ENCODE measurements at regions not wholly inside any gene's neighbourhood (a gene's known extent, or its start where the extent isn't known, plus 50 kb on each side); places are given as distances from the start of the nearest gene placed in this dataset.

GRCh38 chr11:115848080-115848479, 343.9 kb upstream of the CADM1 start:
- H3K4me1 ChIP-seq = no peaks in the 10 kb centered on the region
- no peak overlapping the region for H3K4me3 ChIP-seq
- no peak for DNase-seq (ENCODE audit: low spot score in 2 of 2)
- no peaks in the 10 kb centered on the region for H3K27me3 ChIP-seq
- intact Hi-C loops (cut with DNase I) = no loop called here
- H3K27ac ChIP-seq = no peak overlapping the region
- H3K9me3 ChIP-seq = no peaks in the 10 kb centered on the region
- H3K36me3 ChIP-seq = no peaks in the 10 kb centered on the region
- TF ChIP-seq, protein P1, sequence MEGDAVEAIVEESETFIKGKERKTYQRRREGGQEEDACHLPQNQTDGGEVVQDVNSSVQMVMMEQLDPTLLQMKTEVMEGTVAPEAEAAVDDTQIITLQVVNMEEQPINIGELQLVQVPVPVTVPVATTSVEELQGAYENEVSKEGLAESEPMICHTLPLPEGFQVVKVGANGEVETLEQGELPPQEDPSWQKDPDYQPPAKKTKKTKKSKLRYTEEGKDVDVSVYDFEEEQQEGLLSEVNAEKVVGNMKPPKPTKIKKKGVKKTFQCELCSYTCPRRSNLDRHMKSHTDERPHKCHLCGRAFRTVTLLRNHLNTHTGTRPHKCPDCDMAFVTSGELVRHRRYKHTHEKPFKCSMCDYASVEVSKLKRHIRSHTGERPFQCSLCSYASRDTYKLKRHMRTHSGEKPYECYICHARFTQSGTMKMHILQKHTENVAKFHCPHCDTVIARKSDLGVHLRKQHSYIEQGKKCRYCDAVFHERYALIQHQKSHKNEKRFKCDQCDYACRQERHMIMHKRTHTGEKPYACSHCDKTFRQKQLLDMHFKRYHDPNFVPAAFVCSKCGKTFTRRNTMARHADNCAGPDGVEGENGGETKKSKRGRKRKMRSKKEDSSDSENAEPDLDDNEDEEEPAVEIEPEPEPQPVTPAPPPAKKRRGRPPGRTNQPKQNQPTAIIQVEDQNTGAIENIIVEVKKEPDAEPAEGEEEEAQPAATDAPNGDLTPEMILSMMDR (IDR thresholded peaks at IDR 0.05) = no peak

- intact Hi-C loops (cut with DNase I) = no loop called here
- Histone ChIP-seq H3K9me3 (no peaks in the 10 kb centered on the region), H3K36me3 (no peaks in the 10 kb centered on the region), H3K27me3 (no peaks in the 10 kb centered on the region), H3K27ac (no peak overlapping the region), H3K4me3 (no peak overlapping the region), H3K4me1 (no peaks in the 10 kb centered on the region)
- DNase-seq (ENCODE audit: low spot score in 2 of 2) = no peak
- TF ChIP-seq, protein P1 (IDR thresholded peaks at IDR 0.05) = no peak
Observed at GRCh38 chr11:115845872-115846271, 341.7 kb upstream of the CADM1 start.

GRCh38 chr11:115843685-115844084, 339.5 kb upstream of the CADM1 start:
- H3K27me3 ChIP-seq = no peaks in the 10 kb centered on the region
- no peak overlapping the region for H3K27ac ChIP-seq
- no peak for DNase-seq (ENCODE audit: low spot score in 2 of 2)
- H3K4me3 ChIP-seq = no peak overlapping the region
- H3K4me1 ChIP-seq = no peaks in the 10 kb centered on the region
- intact Hi-C loops (cut with DNase I) = no loop called here
- H3K36me3 ChIP-seq = no peaks in the 10 kb centered on the region
- no peaks in the 10 kb centered on the region for H3K9me3 ChIP-seq
- TF ChIP-seq, protein P1 (IDR thresholded peaks at IDR 0.05) = no peak

DNA sequence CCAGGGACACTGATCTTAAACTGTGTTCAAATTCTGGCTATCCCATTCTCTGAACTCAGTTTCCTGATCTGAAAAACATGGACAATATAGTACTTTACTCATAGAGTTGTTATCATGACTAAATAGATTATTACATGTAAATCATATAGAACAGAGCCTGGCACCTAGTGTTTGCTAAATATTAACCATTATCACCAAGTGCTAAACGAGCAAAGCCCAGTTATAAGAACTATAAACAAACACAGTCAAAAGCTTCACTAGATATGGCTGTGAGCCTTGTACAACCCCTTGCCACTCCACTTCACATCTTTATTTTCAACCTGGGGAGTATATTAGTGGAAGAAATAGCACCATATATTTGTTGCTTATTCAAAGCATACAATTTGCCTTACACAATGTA, 338.9 kb upstream of the CADM1 start:
- Histone ChIP-seq H3K36me3 (no peaks in the 10 kb centered on the region), H3K27ac (no peak overlapping the region), H3K4me1 (no peaks in the 10 kb centered on the region), H3K27me3 (no peaks in the 10 kb centered on the region), H3K9me3 (no peaks in the 10 kb centered on the region), H3K4me3 (no peak overlapping the region)
- intact Hi-C loops (cut with DNase I) = no loop called here
- TF ChIP-seq, protein P1 (IDR thresholded peaks at IDR 0.05) = no peak
- no peak for DNase-seq (ENCODE audit: low spot score in 2 of 2)

- no peaks in the 10 kb centered on the region for H3K4me1 ChIP-seq
- TF ChIP-seq, protein P1 (IDR thresholded peaks at IDR 0.05) = no peak
- H3K27ac ChIP-seq = no peak overlapping the region
- intact Hi-C loops (cut with DNase I) = no loop called here
- H3K36me3 ChIP-seq = no peaks in the 10 kb centered on the region
- DNase-seq (ENCODE audit: low spot score in 2 of 2) = no peak
- H3K9me3 ChIP-seq = peaks cover 5 to 9% of the 10 kb centered on the region in 2 donors
- no peaks in the 10 kb centered on the region for H3K27me3 ChIP-seq
- H3K4me3 ChIP-seq = no peak overlapping the region
Observed at GRCh38 chr11:115820026-115820425, 315.8 kb upstream of the CADM1 start.

DNA sequence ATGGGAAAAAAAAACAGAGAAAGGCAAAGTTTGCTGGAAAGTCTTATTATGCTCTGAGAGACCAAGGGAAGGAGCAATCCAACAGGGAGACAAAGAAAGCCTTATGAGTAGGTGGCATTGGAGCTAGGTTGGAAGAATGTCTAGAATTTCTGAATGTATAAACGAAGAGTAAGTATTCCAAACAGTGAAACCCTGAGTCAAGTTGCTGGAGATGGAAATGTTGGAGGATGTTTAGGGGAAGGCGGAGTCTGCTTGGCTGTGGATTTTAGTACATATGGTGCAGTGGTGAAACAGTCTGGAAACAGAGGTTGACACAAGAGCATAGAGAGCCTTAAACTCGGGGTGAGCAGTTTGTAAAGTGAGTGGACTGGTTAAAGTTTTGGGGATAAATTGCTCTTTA, 314.8 kb upstream of the CADM1 start:
- TF ChIP-seq, protein P1 (IDR thresholded peaks at IDR 0.05) = no peak

More for the DNA sequence above, 314.8 kb upstream of the CADM1 start:
- Histone ChIP-seq H3K36me3 (no peaks in the 10 kb centered on the region), H3K27ac (no peak overlapping the region), H3K27me3 (no peaks in the 10 kb centered on the region), H3K4me3 (no peak overlapping the region), H3K4me1 (no peaks in the 10 kb centered on the region), H3K9me3 (peaks cover 5 to 9% of the 10 kb centered on the region in 2 donors)
- DNase-seq (ENCODE audit: low spot score in 2 of 2) = no peak
- intact Hi-C loops (cut with DNase I) = no loop called here
